ENCODE measurements at regions not wholly inside any gene's neighbourhood (a gene's known extent, or its start where the extent isn't known, plus 50 kb on each side); places are given as distances from the start of the nearest gene placed in this dataset.
"Not testable (repeated sequence)": the region's sequence is repeated elsewhere in the genome, so short reads cannot be mapped to it uniquely, and the experiment has no call there.

DNA sequence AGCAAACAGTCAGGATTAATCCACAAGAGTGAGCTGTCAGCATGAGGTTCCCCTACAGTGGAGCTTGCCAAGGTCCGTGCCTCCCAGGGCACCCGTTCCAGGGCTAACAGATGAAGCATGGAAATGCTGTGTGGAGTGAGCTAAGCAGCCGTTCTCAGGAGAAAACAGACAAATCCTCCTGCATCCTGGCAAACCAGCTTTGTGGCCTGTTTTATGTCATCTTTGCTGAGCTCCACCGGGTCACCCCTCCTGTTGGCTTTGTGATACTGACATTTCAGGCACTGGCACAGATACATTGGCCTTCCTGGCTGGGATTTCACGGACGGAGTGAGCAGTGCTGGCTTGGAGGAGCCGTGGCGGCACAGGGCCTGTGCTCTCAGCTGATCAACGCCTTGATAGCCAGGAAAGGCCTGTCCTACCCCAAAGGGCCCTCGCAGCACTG lies 459.2 kb downstream of the PREX1 start:
- TF ChIP-seq POLR2A (IDR thresholded peaks at IDR 0.05): not testable (repeated sequence)
- TF ChIP-seq, protein P1, sequence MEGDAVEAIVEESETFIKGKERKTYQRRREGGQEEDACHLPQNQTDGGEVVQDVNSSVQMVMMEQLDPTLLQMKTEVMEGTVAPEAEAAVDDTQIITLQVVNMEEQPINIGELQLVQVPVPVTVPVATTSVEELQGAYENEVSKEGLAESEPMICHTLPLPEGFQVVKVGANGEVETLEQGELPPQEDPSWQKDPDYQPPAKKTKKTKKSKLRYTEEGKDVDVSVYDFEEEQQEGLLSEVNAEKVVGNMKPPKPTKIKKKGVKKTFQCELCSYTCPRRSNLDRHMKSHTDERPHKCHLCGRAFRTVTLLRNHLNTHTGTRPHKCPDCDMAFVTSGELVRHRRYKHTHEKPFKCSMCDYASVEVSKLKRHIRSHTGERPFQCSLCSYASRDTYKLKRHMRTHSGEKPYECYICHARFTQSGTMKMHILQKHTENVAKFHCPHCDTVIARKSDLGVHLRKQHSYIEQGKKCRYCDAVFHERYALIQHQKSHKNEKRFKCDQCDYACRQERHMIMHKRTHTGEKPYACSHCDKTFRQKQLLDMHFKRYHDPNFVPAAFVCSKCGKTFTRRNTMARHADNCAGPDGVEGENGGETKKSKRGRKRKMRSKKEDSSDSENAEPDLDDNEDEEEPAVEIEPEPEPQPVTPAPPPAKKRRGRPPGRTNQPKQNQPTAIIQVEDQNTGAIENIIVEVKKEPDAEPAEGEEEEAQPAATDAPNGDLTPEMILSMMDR (IDR thresholded peaks at IDR 0.05): not testable (repeated sequence)

Measured in esophagus squamous epithelium (tissue), 4 donors.